HEK293T (cell line): ENCODE measurements at regions not wholly inside any gene's neighbourhood (a gene's known extent, or its start where the extent isn't known, plus 50 kb on each side); places are given as distances from the start of the nearest gene placed in this dataset.

Experiments used
- ARNT ChIP-seq: fragments of 450-650 bp; IDR thresholded peaks from 2 replicates; pipeline ENCODE4 v1.6.1; 2017; ENCODE audit warnings: mild to moderate bottlenecking
- BHLHE40 ChIP-seq: fragments of 450-650 bp; IDR thresholded peaks from 2 replicates; pipeline ENCODE4 v1.6.1; 2016; ENCODE audit warnings: mild to moderate bottlenecking, moderate library complexity, borderline replicate concordance
- ELF4 ChIP-seq: fragments of 450-650 bp; IDR thresholded peaks from 2 replicates; pipeline ENCODE4 v1.6.1; 2017; ENCODE audit warnings: antibody characterized with exemption
- FOXM1 ChIP-seq: fragments of 450-650 bp; IDR thresholded peaks from 2 replicates; pipeline ENCODE4 v1.6.1; 2017; ENCODE audit warnings: mild to moderate bottlenecking, borderline replicate concordance
- HDGF ChIP-seq: fragments of 450-650 bp; IDR thresholded peaks from 2 replicates; pipeline ENCODE4 v1.6.1; 2017; ENCODE audit warnings: antibody characterized with exemption, borderline replicate concordance
- L3MBTL2 ChIP-seq: fragments of 450-650 bp; conservative IDR thresholded peaks from 2 replicates; pipeline ENCODE4 v1.6.1; 2016; ENCODE audit warnings: mild to moderate bottlenecking
- PKNOX1 ChIP-seq: fragments of 450-650 bp; IDR thresholded peaks from 2 replicates; pipeline ENCODE4 v1.6.1; 2016
- SP1 ChIP-seq: fragments of 450-650 bp; IDR thresholded peaks from 2 replicates; pipeline ENCODE4 v1.6.1; 2017
- SUZ12 ChIP-seq: fragments of 450-650 bp; IDR thresholded peaks from 2 replicates; pipeline ENCODE4 v1.6.1; 2016; ENCODE audit warnings: mild to moderate bottlenecking
- TARDBP ChIP-seq: fragments of 450-650 bp; IDR thresholded peaks from 2 replicates; pipeline ENCODE4 v1.6.1; 2016

- TF ChIP-seq L3MBTL2: no peak
- TF ChIP-seq FOXM1: no peak
- TF ChIP-seq SP1: no peak
- TF ChIP-seq ARNT: no peak
- no peak for TF ChIP-seq BHLHE40
- TF ChIP-seq TARDBP: no peak
- TF ChIP-seq SUZ12: no peak
- no peak for TF ChIP-seq HDGF
- TF ChIP-seq PKNOX1: no peak
- no peak for TF ChIP-seq ELF4
Measured at GRCh38 chr17:6325051-6325450, 109.9 kb downstream of the AIPL1 start.
